Thyroid gland (tissue), 4 donors: ENCODE measurements at regions not wholly inside any gene's neighbourhood (a gene's known extent, or its start where the extent isn't known, plus 50 kb on each side); places are given as distances from the start of the nearest gene placed in this dataset.
"Not testable (repeated sequence)": the region's sequence is repeated elsewhere in the genome, so short reads cannot be mapped to it uniquely, and the experiment has no call there.

Source experiments
- DNase-seq, 2 donors: peaks; one replicate each; pipeline ENCODE4 v3.0.0-alpha.2; 2019
- H3K27ac ChIP-seq, 3 donors: fragments of 200-600 bp; sonication (generic); 1 replicate in 2 of 3; 2 replicates in 1 of 3; pipeline ENCODE4 v1.5.1; 2016 to 2019; ENCODE audit warnings: mild to moderate bottlenecking in 1 of 3, moderate library complexity in 1 of 3
- H3K27me3 ChIP-seq: fragments of 200-600 bp; sonication (generic); one replicate; pipeline ENCODE4 v1.5.1; 2019
- H3K36me3 ChIP-seq, 2 donors: fragments of 200-600 bp; sonication (generic); one replicate each; pipeline ENCODE4 v1.5.1; 2016 to 2019
- H3K4me1 ChIP-seq, 2 donors: fragments of 200-600 bp; sonication (generic); one replicate each; pipeline ENCODE4 v1.5.1; 2017 to 2019
- H3K4me3 ChIP-seq, 3 donors: fragments of 200-600 bp; sonication (generic); replicated peaks in 1 of 3; 1 replicate in 2 of 3; 2 replicates in 1 of 3; pipeline ENCODE4 v1.5.1; 2016; ENCODE audit warnings: mild to moderate bottlenecking in 1 of 3
- H3K9me3 ChIP-seq: fragments of 200-600 bp; sonication (generic); one replicate; pipeline ENCODE4 v1.5.1; 2017
- CTCF ChIP-seq, 6 experiments: fragments of 200-600 bp in 3 of 6; fragments of 450-650 bp in 3 of 6; sonication (generic) in 3 of 6; IDR thresholded peaks; one replicate each; pipeline ENCODE4 v1.5.1; 2016 to 2019; ENCODE audit warnings: antibody characterized with exemption in 6 of 6, mild to moderate bottlenecking in 2 of 6, inconsistent platforms in 1 of 6, moderate library complexity in 1 of 6
- POLR2A ChIP-seq, 2 donors: fragments of 450-650 bp; IDR thresholded peaks; one replicate each; pipeline ENCODE4 v1.6.1; 2017; ENCODE audit warnings: antibody characterized with exemption in 2 of 2, mild to moderate bottlenecking in 2 of 2, moderate library complexity in 1 of 2
- WGBS, 2 donors: methylation state at CpG; one replicate each; pipeline ENCODE4 v1.1.5; 2017; 5-methylcytosine and 5-hydroxymethylcytosine counted together
- intact Hi-C: fragments of 100-400 bp; cut with DNase I; formaldehyde crosslinking; loops from one replicate; pipeline ENCODE4 v1.15.1; 2023

GRCh38 chr7:9036080-9036479, 602.7 kb downstream of the NXPH1 start:
- whole genome bisulfite sequencing, 2 donors: 80 to 84% methylated on average over 3 of the region's 3 CpGs
- no peaks in the 10 kb centered on the region for H3K9me3 ChIP-seq
- no peak for DNase-seq
- no peaks in the 10 kb centered on the region for H3K27me3 ChIP-seq
- no peak overlapping the region for H3K4me3 ChIP-seq
- intact Hi-C loops: no loop called here
- H3K36me3 ChIP-seq: no peaks in the 10 kb centered on the region
- H3K4me1 ChIP-seq: no peaks in the 10 kb centered on the region
- H3K27ac ChIP-seq: no peak overlapping the region
- no peak for TF ChIP-seq POLR2A (IDR thresholded peaks at IDR 0.05)
- no peak for TF ChIP-seq CTCF (IDR thresholded peaks at IDR 0.05)

GRCh38 chr7:9071160-9071762, 637.9 kb downstream of the NXPH1 start:
- Histone ChIP-seq H3K27me3 (no peaks in the 10 kb centered on the region), H3K9me3 (no peaks in the 10 kb centered on the region), H3K36me3 (no peaks in the 10 kb centered on the region), H3K27ac (no peak overlapping the region), H3K4me3 (no peak overlapping the region), H3K4me1 (no peaks in the 10 kb centered on the region)
- no peak for DNase-seq
- 63 to 73% methylated on average over 4 of the region's 4 CpGs for WGBS, 2 donors
- intact Hi-C loops: no loop called here
- TF ChIP-seq POLR2A (IDR thresholded peaks at IDR 0.05) (no peak), CTCF (IDR thresholded peaks at IDR 0.05) (no peak)

- H3K27me3 ChIP-seq, H3K9me3 ChIP-seq, intact Hi-C loops, H3K4me1 ChIP-seq, H3K36me3 ChIP-seq, H3K4me3 ChIP-seq, H3K27ac ChIP-seq, DNase-seq: not testable (repeated sequence)
- 73 to 78% methylated on average over 1 of the region's 1 CpG for WGBS, 2 donors
These were observed 642.4 kb downstream of the NXPH1 start for GRCh38 chr7:9075774-9076173.

- intact Hi-C loops: no loop called here
- Histone ChIP-seq H3K27me3 (no peaks in the 10 kb centered on the region), H3K27ac (no peak overlapping the region), H3K36me3 (no peaks in the 10 kb centered on the region), H3K4me3 (no peak overlapping the region), H3K4me1 (no peaks in the 10 kb centered on the region), H3K9me3 (no peaks in the 10 kb centered on the region)
- DNase-seq: no peak
- TF ChIP-seq CTCF (IDR thresholded peaks at IDR 0.05) (no peak), POLR2A (IDR thresholded peaks at IDR 0.05) (no peak)
- WGBS, 2 donors: 17 to 32% methylated on average over 2 of the region's 2 CpGs
These were observed 648.8 kb downstream of the NXPH1 start for GRCh38 chr7:9082203-9082602.

GRCh38 chr7:9083837-9084236, 650.4 kb downstream of the NXPH1 start:
- Histone ChIP-seq H3K9me3 (no peaks in the 10 kb centered on the region), H3K4me3 (no peak overlapping the region), H3K36me3 (no peaks in the 10 kb centered on the region), H3K4me1 (no peaks in the 10 kb centered on the region), H3K27ac (no peak overlapping the region), H3K27me3 (no peaks in the 10 kb centered on the region)
- intact Hi-C loops: no loop called here
- WGBS, 2 donors: 76 to 84% methylated on average over 5 of the region's 5 CpGs
- no peak for DNase-seq
- TF ChIP-seq POLR2A (IDR thresholded peaks at IDR 0.05) (no peak), CTCF (IDR thresholded peaks at IDR 0.05) (no peak)

GRCh38 chr7:9091282-9091681, 657.9 kb downstream of the NXPH1 start:
- 87 to 88% methylated on average over 3 of the region's 3 CpGs for WGBS, 2 donors
- intact Hi-C loops: no loop called here
- Histone ChIP-seq H3K27ac (no peak overlapping the region), H3K27me3 (no peaks in the 10 kb centered on the region), H3K36me3 (no peaks in the 10 kb centered on the region), H3K4me3 (no peak overlapping the region), H3K4me1 (no peaks in the 10 kb centered on the region), H3K9me3 (no peaks in the 10 kb centered on the region)
- TF ChIP-seq CTCF (IDR thresholded peaks at IDR 0.05): no peak
- TF ChIP-seq POLR2A (IDR thresholded peaks at IDR 0.05): no peak
- DNase-seq: no peak
